CD4-positive, alpha-beta T cell treated with Interferon alpha-2 for 1 hour (primary cell): ENCODE measurements at regions not wholly inside any gene's neighbourhood (a gene's known extent, or its start where the extent isn't known, plus 50 kb on each side); places are given as distances from the start of the nearest gene placed in this dataset.
"Not testable (repeated sequence)": the region's sequence is repeated elsewhere in the genome, so short reads cannot be mapped to it uniquely, and the experiment has no call there.

Source experiments
- DNase-seq, 2 donors: peaks; one replicate each; pipeline ENCODE4 v3.0.0-alpha.2; 2020 to 2022

GRCh38 chrX:150217609-150218008 is 145.5 kb upstream of the MAMLD1 start:
- no peak for DNase-seq

GRCh38 chrX:150219374-150220185 is 143.5 kb upstream of the MAMLD1 start:
- DNase-seq = no peak

- DNase-seq = no peak
Measured at GRCh38 chrX:150223176-150224015, 139.7 kb upstream of the MAMLD1 start.

- DNase-seq = no peak
Measured at GRCh38 chrX:150224676-150225075, 138.4 kb upstream of the MAMLD1 start.

- DNase-seq = no peak
Measured at GRCh38 chrX:150225266-150225665, 137.9 kb upstream of the MAMLD1 start.

GRCh38 chrX:150225756-150226155 is 137.4 kb upstream of the MAMLD1 start:
- no peak for DNase-seq

- no peak for DNase-seq
Measured at GRCh38 chrX:150226223-150226965, 136.7 kb upstream of the MAMLD1 start.

GRCh38 chrX:150227321-150227860 is 135.7 kb upstream of the MAMLD1 start:
- DNase-seq = no peak

GRCh38 chrX:150227873-150228410 is 135.2 kb upstream of the MAMLD1 start:
- no peak for DNase-seq

GRCh38 chrX:150228431-150228830 is 134.7 kb upstream of the MAMLD1 start:
- no peak for DNase-seq

GRCh38 chrX:150229030-150229429 is 134.1 kb upstream of the MAMLD1 start:
- DNase-seq = no peak

GRCh38 chrX:150229481-150229880 is 133.6 kb upstream of the MAMLD1 start:
- DNase-seq = no peak

- DNase-seq = not testable (repeated sequence)
Measured at GRCh38 chrX:150230952-150231351, 132.2 kb upstream of the MAMLD1 start.

- not testable (repeated sequence) for DNase-seq
Measured at GRCh38 chrX:150231368-150231767, 131.7 kb upstream of the MAMLD1 start.

- not testable (repeated sequence) for DNase-seq
Measured at GRCh38 chrX:150232222-150232621, 130.9 kb upstream of the MAMLD1 start.

GRCh38 chrX:150234126-150234525 is 129.0 kb upstream of the MAMLD1 start:
- DNase-seq = no peak

- DNase-seq = no peak
Measured at GRCh38 chrX:150236327-150236726, 126.8 kb upstream of the MAMLD1 start.

- no peak for DNase-seq
Measured at GRCh38 chrX:150238632-150239382, 124.3 kb upstream of the MAMLD1 start.

GRCh38 chrX:150239946-150240642 is 123.0 kb upstream of the MAMLD1 start:
- DNase-seq = no peak

GRCh38 chrX:150240643-150240970 is 122.5 kb upstream of the MAMLD1 start:
- no peak for DNase-seq

- DNase-seq = no peak
Measured at GRCh38 chrX:150253959-150254620, 109.0 kb upstream of the MAMLD1 start.
